ENCODE measurements at regions not wholly inside any gene's neighbourhood (a gene's known extent, or its start where the extent isn't known, plus 50 kb on each side); places are given as distances from the start of the nearest gene placed in this dataset.

GRCh38 chr10:109676703-109677102 lies 246.6 kb downstream of the XPNPEP1 start:
- peak; percentile 42 for TF ChIP-seq TEAD4 (IDR thresholded peaks at IDR 0.05)
- TF ChIP-seq, protein P1, sequence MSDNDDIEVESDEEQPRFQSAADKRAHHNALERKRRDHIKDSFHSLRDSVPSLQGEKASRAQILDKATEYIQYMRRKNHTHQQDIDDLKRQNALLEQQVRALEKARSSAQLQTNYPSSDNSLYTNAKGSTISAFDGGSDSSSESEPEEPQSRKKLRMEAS (IDR thresholded peaks at IDR 0.05) = no peak
- no peak for TF ChIP-seq YY1 (IDR thresholded peaks at IDR 0.05; ENCODE audit: low read depth)

GRCh38 chr10:109668703-109669102 lies 254.6 kb downstream of the XPNPEP1 start:
- TF ChIP-seq, protein P1 (IDR thresholded peaks at IDR 0.05) = no peak
- TF ChIP-seq TEAD4 (IDR thresholded peaks at IDR 0.05) (no peak), TCF12 (IDR thresholded peaks at IDR 0.05; ENCODE audit: low read depth) (no peak), NFIC (IDR thresholded peaks at IDR 0.05) (no peak), ZBTB7A (IDR thresholded peaks at IDR 0.05; ENCODE audit: low read depth) (no peak), FOXM1 (IDR thresholded peaks at IDR 0.05; ENCODE audit: borderline replicate concordance, low read depth) (no peak), CREB1 (IDR thresholded peaks at IDR 0.05; ENCODE audit: low read depth) (no peak), USF1 (IDR thresholded peaks at IDR 0.05) (no peak), EGR1 (IDR thresholded peaks at IDR 0.05) (no peak), TAF1 (IDR thresholded peaks at IDR 0.05; ENCODE audit: low read depth) (no peak), EP300 (IDR thresholded peaks at IDR 0.05; ENCODE audit: borderline replicate concordance) (no peak), CEBPB (IDR thresholded peaks at IDR 0.05) (no peak), YY1 (IDR thresholded peaks at IDR 0.05; ENCODE audit: low read depth) (no peak), RAD21 (IDR thresholded peaks at IDR 0.05; ENCODE audit: low read depth) (no peak)
- TF ChIP-seq, protein P2, sequence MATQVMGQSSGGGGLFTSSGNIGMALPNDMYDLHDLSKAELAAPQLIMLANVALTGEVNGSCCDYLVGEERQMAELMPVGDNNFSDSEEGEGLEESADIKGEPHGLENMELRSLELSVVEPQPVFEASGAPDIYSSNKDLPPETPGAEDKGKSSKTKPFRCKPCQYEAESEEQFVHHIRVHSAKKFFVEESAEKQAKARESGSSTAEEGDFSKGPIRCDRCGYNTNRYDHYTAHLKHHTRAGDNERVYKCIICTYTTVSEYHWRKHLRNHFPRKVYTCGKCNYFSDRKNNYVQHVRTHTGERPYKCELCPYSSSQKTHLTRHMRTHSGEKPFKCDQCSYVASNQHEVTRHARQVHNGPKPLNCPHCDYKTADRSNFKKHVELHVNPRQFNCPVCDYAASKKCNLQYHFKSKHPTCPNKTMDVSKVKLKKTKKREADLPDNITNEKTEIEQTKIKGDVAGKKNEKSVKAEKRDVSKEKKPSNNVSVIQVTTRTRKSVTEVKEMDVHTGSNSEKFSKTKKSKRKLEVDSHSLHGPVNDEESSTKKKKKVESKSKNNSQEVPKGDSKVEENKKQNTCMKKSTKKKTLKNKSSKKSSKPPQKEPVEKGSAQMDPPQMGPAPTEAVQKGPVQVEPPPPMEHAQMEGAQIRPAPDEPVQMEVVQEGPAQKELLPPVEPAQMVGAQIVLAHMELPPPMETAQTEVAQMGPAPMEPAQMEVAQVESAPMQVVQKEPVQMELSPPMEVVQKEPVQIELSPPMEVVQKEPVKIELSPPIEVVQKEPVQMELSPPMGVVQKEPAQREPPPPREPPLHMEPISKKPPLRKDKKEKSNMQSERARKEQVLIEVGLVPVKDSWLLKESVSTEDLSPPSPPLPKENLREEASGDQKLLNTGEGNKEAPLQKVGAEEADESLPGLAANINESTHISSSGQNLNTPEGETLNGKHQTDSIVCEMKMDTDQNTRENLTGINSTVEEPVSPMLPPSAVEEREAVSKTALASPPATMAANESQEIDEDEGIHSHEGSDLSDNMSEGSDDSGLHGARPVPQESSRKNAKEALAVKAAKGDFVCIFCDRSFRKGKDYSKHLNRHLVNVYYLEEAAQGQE (IDR thresholded peaks at IDR 0.05; ENCODE audit: low read depth) = no peak

- TF ChIP-seq, protein P1 (IDR thresholded peaks at IDR 0.05) = no peak
- no peak for TF ChIP-seq EGR1 (IDR thresholded peaks at IDR 0.05)
- TF ChIP-seq TCF12 (IDR thresholded peaks at IDR 0.05; ENCODE audit: low read depth) = no peak
- TF ChIP-seq NFIC (IDR thresholded peaks at IDR 0.05) = no peak
- TF ChIP-seq TAF1 (IDR thresholded peaks at IDR 0.05; ENCODE audit: low read depth) = no peak
- no peak for TF ChIP-seq CREB1 (IDR thresholded peaks at IDR 0.05; ENCODE audit: low read depth)
- TF ChIP-seq FOXM1 (IDR thresholded peaks at IDR 0.05; ENCODE audit: borderline replicate concordance, low read depth) = no peak
- no peak for TF ChIP-seq RAD21 (IDR thresholded peaks at IDR 0.05; ENCODE audit: low read depth)
- no peak for TF ChIP-seq CEBPB (IDR thresholded peaks at IDR 0.05)
- TF ChIP-seq ZBTB7A (IDR thresholded peaks at IDR 0.05; ENCODE audit: low read depth) = no peak
- no peak for TF ChIP-seq TEAD4 (IDR thresholded peaks at IDR 0.05)
- no peak for TF ChIP-seq YY1 (IDR thresholded peaks at IDR 0.05; ENCODE audit: low read depth)
- TF ChIP-seq, protein P2 (IDR thresholded peaks at IDR 0.05; ENCODE audit: low read depth) = no peak
- TF ChIP-seq EP300 (IDR thresholded peaks at IDR 0.05; ENCODE audit: borderline replicate concordance) = no peak
- TF ChIP-seq USF1 (IDR thresholded peaks at IDR 0.05) = no peak
Observed at GRCh38 chr10:109668154-109668665, 255.1 kb downstream of the XPNPEP1 start.

- TF ChIP-seq TEAD4 (IDR thresholded peaks at IDR 0.05) (no peak), TCF12 (IDR thresholded peaks at IDR 0.05; ENCODE audit: low read depth) (no peak), RAD21 (IDR thresholded peaks at IDR 0.05; ENCODE audit: low read depth) (no peak), CREB1 (IDR thresholded peaks at IDR 0.05; ENCODE audit: low read depth) (no peak), ZBTB7A (IDR thresholded peaks at IDR 0.05; ENCODE audit: low read depth) (no peak)
Observed at GRCh38 chr10:109665321-109665720, 258.0 kb downstream of the XPNPEP1 start.

DNA sequence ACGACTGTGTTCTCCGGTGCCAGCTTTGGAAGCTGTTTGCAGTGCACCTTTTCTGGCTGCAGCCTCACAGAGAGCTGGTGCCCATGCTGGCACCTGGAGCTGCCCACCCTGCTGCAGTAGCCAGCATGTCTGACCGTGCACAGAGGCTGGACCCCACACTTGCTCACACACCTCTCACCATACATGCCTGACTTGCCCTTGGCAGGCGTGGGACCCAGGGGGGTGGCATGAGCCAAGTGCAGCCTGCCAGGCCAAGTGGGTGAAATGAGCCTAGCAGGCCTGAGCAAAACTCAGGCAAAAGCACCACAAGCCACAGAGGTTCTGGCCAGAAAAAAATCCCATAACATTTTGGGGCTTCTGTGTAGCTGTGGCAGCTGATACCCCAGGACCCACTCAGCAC lies 258.8 kb downstream of the XPNPEP1 start:
- TF ChIP-seq CEBPB (IDR thresholded peaks at IDR 0.05) (no peak), TEAD4 (IDR thresholded peaks at IDR 0.05) (no peak), ZBTB7A (IDR thresholded peaks at IDR 0.05; ENCODE audit: low read depth) (no peak), USF1 (IDR thresholded peaks at IDR 0.05) (no peak), FOXM1 (IDR thresholded peaks at IDR 0.05; ENCODE audit: borderline replicate concordance, low read depth) (no peak), EGR1 (IDR thresholded peaks at IDR 0.05) (no peak), TCF12 (IDR thresholded peaks at IDR 0.05; ENCODE audit: low read depth) (no peak), TAF1 (IDR thresholded peaks at IDR 0.05; ENCODE audit: low read depth) (no peak), EP300 (IDR thresholded peaks at IDR 0.05; ENCODE audit: borderline replicate concordance) (no peak), RAD21 (IDR thresholded peaks at IDR 0.05; ENCODE audit: low read depth) (no peak), CREB1 (IDR thresholded peaks at IDR 0.05; ENCODE audit: low read depth) (no peak), NFIC (IDR thresholded peaks at IDR 0.05) (no peak), YY1 (IDR thresholded peaks at IDR 0.05; ENCODE audit: low read depth) (no peak)
- TF ChIP-seq, protein P2 (IDR thresholded peaks at IDR 0.05; ENCODE audit: low read depth) = no peak
- TF ChIP-seq, protein P1 (IDR thresholded peaks at IDR 0.05) = no peak

Measured in Ishikawa (cell line).